ENCODE measurements at regions not wholly inside any gene's neighbourhood (a gene's known extent, or its start where the extent isn't known, plus 50 kb on each side); places are given as distances from the start of the nearest gene placed in this dataset.

- peaks cover 32% of the 10 kb centered on the region for H3K27me3 ChIP-seq (ENCODE audit: control insufficient read depth, low read length)
- H3K9me3 ChIP-seq (ENCODE audit: control insufficient read depth, insufficient read depth, low read length) = no peaks in the 10 kb centered on the region
- TF ChIP-seq EZH2phosphoT487 (IDR thresholded peaks at IDR 0.05; ENCODE audit: borderline replicate concordance, low read length) = no peak
- TF ChIP-seq, protein P1, sequence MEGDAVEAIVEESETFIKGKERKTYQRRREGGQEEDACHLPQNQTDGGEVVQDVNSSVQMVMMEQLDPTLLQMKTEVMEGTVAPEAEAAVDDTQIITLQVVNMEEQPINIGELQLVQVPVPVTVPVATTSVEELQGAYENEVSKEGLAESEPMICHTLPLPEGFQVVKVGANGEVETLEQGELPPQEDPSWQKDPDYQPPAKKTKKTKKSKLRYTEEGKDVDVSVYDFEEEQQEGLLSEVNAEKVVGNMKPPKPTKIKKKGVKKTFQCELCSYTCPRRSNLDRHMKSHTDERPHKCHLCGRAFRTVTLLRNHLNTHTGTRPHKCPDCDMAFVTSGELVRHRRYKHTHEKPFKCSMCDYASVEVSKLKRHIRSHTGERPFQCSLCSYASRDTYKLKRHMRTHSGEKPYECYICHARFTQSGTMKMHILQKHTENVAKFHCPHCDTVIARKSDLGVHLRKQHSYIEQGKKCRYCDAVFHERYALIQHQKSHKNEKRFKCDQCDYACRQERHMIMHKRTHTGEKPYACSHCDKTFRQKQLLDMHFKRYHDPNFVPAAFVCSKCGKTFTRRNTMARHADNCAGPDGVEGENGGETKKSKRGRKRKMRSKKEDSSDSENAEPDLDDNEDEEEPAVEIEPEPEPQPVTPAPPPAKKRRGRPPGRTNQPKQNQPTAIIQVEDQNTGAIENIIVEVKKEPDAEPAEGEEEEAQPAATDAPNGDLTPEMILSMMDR (IDR thresholded peaks at IDR 0.05; ENCODE audit: low read depth, low read length, poor library complexity, severe bottlenecking) = no peak
- no peaks in the 10 kb centered on the region for H3K4me1 ChIP-seq (ENCODE audit: control insufficient read depth, low read length)
- H3K27ac ChIP-seq (ENCODE audit: low read depth, low read length) = no peak overlapping the region
- no peaks in the 10 kb centered on the region for H3K9me2 ChIP-seq (replicated peaks; ENCODE audit: control insufficient read depth, low read length)
- H3K4me3 ChIP-seq (ENCODE audit: low read length) = no peak overlapping the region
- no peaks in the 10 kb centered on the region for H3K79me2 ChIP-seq (ENCODE audit: control insufficient read depth, low read length)
- H4K20me1 ChIP-seq (ENCODE audit: control insufficient read depth, insufficient read depth, low read depth, low read length) = no peaks in the 10 kb centered on the region
- H3K36me3 ChIP-seq (ENCODE audit: control insufficient read depth, low read length) = no peaks in the 10 kb centered on the region
- H3K4me2 ChIP-seq (ENCODE audit: low read length) = no peak overlapping the region
- H3F3A ChIP-seq (ENCODE audit: control insufficient read depth, insufficient read depth) = no peaks in the 10 kb centered on the region
These were observed 194.5 kb upstream of the HES1 start for GRCh38 chr3:193941486-193941885.

DNA sequence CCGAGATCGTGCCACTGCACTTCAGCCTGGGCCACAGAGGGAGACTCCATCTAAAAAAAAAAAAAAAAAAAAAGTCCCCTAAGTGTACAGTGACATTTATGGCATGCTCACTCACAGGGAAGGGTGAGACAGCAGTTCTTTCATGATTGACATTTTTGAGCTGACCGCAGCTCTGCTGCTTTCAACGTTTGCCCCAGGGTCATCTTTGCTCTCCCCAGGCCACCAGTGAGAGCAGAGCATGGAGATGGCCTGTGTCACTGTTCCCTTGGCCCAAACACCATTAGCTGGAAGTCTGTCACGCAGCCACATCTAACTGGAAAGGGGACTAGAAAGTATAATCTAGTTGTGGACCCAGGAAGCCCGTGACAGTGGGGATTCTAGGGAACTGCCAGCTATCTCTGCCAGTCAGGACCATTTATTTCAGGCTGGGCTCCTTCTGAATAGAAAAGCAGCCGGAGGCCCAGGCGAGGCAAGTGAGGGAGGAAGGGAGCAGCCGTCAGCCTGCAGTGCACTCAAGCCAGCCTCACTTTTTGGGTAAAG is 193.4 kb upstream of the HES1 start:
- no peak overlapping the region for H3K4me2 ChIP-seq (ENCODE audit: low read length)

GRCh38 chr3:193943200-193943599 is 192.7 kb upstream of the HES1 start:
- TF ChIP-seq, protein P1 (IDR thresholded peaks at IDR 0.05; ENCODE audit: low read depth, low read length, poor library complexity, severe bottlenecking) = no peak
- TF ChIP-seq EZH2phosphoT487 (IDR thresholded peaks at IDR 0.05; ENCODE audit: borderline replicate concordance, low read length) = no peak
- H4K20me1 ChIP-seq (ENCODE audit: control insufficient read depth, insufficient read depth, low read depth, low read length) = no peaks in the 10 kb centered on the region
- H3K79me2 ChIP-seq (ENCODE audit: control insufficient read depth, low read length) = no peaks in the 10 kb centered on the region
- no peaks in the 10 kb centered on the region for H3K9me2 ChIP-seq (replicated peaks; ENCODE audit: control insufficient read depth, low read length)
- H3K36me3 ChIP-seq (ENCODE audit: control insufficient read depth, low read length) = no peaks in the 10 kb centered on the region
- no peaks in the 10 kb centered on the region for H3F3A ChIP-seq (ENCODE audit: control insufficient read depth, insufficient read depth)
- no peaks in the 10 kb centered on the region for H3K9me3 ChIP-seq (ENCODE audit: control insufficient read depth, insufficient read depth, low read length)
- H3K4me2 ChIP-seq (ENCODE audit: low read length) = no peak overlapping the region
- H3K27ac ChIP-seq (ENCODE audit: low read depth, low read length) = no peak overlapping the region
- H3K4me3 ChIP-seq (ENCODE audit: low read length) = no peak overlapping the region
- H3K4me1 ChIP-seq (ENCODE audit: control insufficient read depth, low read length) = no peaks in the 10 kb centered on the region
- peaks cover 23% of the 10 kb centered on the region; the same call in 1 of the 2 replicates for H3K27me3 ChIP-seq (ENCODE audit: control insufficient read depth, low read length)

More for the DNA sequence above, 193.4 kb upstream of the HES1 start:
- Histone ChIP-seq H4K20me1 (ENCODE audit: control insufficient read depth, insufficient read depth, low read depth, low read length) (no peaks in the 10 kb centered on the region), H3K36me3 (ENCODE audit: control insufficient read depth, low read length) (no peaks in the 10 kb centered on the region), H3K27me3 (ENCODE audit: control insufficient read depth, low read length) (peaks cover 29% of the 10 kb centered on the region), H3K79me2 (ENCODE audit: control insufficient read depth, low read length) (no peaks in the 10 kb centered on the region), H3F3A (ENCODE audit: control insufficient read depth, insufficient read depth) (no peaks in the 10 kb centered on the region), H3K4me3 (ENCODE audit: low read length) (no peak overlapping the region), H3K4me1 (ENCODE audit: control insufficient read depth, low read length) (no peaks in the 10 kb centered on the region), H3K27ac (ENCODE audit: low read depth, low read length) (no peak overlapping the region), H3K9me3 (ENCODE audit: control insufficient read depth, insufficient read depth, low read length) (no peaks in the 10 kb centered on the region), H3K9me2 (replicated peaks; ENCODE audit: control insufficient read depth, low read length) (no peaks in the 10 kb centered on the region)
- TF ChIP-seq, protein P1 (IDR thresholded peaks at IDR 0.05; ENCODE audit: low read depth, low read length, poor library complexity, severe bottlenecking) = no peak
- no peak for TF ChIP-seq EZH2phosphoT487 (IDR thresholded peaks at IDR 0.05; ENCODE audit: borderline replicate concordance, low read length)
